IPS-18a (cell line): ENCODE measurements at regions not wholly inside any gene's neighbourhood (a gene's known extent, or its start where the extent isn't known, plus 50 kb on each side); places are given as distances from the start of the nearest gene placed in this dataset.

Experiments used
- H3K27ac ChIP-seq: one replicate; pipeline ENCODE4 v1.5.1; 2013; ENCODE audit warnings: low read length
- H3K27me3 ChIP-seq: one replicate; pipeline ENCODE4 v1.6.1; 2013; ENCODE audit warnings: mild to moderate bottlenecking, low read length; ENCODE audit not compliant: control insufficient read depth, insufficient read depth
- H3K36me3 ChIP-seq: one replicate; pipeline ENCODE4 v1.6.1; 2013; ENCODE audit warnings: low read depth, low read length; ENCODE audit not compliant: control insufficient read depth
- H3K4me1 ChIP-seq: one replicate; pipeline ENCODE4 v1.6.1; 2013; ENCODE audit warnings: low read depth, low read length; ENCODE audit not compliant: control insufficient read depth
- H3K4me3 ChIP-seq: one replicate; pipeline ENCODE4 v1.5.1; 2013; ENCODE audit warnings: low read length
- H3K9ac ChIP-seq: one replicate; pipeline ENCODE4 v1.6.1; 2013; ENCODE audit warnings: mild to moderate bottlenecking, low read length, moderate library complexity
- H3K9me3 ChIP-seq: one replicate; pipeline ENCODE4 v1.6.1; 2013; ENCODE audit warnings: low read depth, low read length; ENCODE audit not compliant: control insufficient read depth

DNA sequence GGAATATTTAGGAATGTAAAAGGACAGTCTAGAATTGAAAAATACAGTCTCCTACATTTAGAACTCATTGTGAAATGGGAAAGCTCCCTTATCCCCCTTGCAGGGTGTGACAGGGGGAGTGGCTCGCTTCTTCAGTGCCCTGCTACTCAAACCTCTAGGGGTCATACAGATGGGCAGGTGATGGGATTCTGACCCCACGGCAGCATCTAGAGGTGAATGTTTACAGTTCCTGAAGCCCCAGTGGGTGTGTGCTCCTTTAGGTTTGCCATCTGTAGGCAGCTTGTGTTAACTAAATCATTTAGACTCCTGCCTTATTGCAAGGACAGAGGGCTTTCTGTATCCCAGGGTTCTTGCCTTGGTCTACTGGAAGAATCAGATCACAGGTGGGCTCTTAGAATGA lies 271.0 kb upstream of the MPDZ start:
- Histone ChIP-seq H3K9me3 (no peaks in the 10 kb centered on the region), H3K27ac (no peak overlapping the region), H3K4me1 (peaks cover 5% of the 10 kb centered on the region), H3K4me3 (no peak overlapping the region), H3K36me3 (no peaks in the 10 kb centered on the region), H3K27me3 (no peaks in the 10 kb centered on the region), H3K9ac (no peak overlapping the region)

GRCh38 chr9:13548535-13548934 lies 269.0 kb upstream of the MPDZ start:
- H3K9me3 ChIP-seq, result no peaks in the 10 kb centered on the region
- H3K4me1 ChIP-seq, result peaks cover 5% of the 10 kb centered on the region
- no peak overlapping the region for H3K27ac ChIP-seq
- H3K9ac ChIP-seq, result no peak overlapping the region
- H3K4me3 ChIP-seq, result no peak overlapping the region
- no peaks in the 10 kb centered on the region for H3K36me3 ChIP-seq
- H3K27me3 ChIP-seq, result no peaks in the 10 kb centered on the region

DNA sequence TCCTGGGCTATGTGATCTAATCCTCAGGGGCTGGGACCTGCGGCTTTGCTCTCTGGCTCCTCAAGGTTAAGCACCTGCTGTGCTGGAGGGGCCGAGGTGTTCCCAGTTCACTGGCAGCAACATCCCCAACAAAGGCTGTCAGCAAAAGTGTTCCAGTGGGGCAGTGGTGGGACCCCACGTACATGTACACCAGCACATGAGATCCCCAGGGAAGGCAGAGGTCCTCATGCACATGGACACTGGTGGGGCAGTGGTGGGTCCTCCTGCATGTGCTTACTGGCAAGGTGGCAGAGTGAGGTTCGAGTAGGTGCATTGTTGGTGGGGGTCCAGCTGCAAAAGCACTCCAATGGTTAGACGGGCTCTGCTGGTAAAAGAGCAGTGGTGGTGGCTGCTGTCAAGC lies 255.6 kb upstream of the MPDZ start:
- H3K27me3 ChIP-seq, result no peaks in the 10 kb centered on the region
- no peaks in the 10 kb centered on the region for H3K36me3 ChIP-seq
- no peak overlapping the region for H3K9ac ChIP-seq
- no peak overlapping the region for H3K4me3 ChIP-seq
- no peaks in the 10 kb centered on the region for H3K4me1 ChIP-seq
- H3K27ac ChIP-seq, result no peak overlapping the region
- H3K9me3 ChIP-seq, result no peaks in the 10 kb centered on the region

DNA sequence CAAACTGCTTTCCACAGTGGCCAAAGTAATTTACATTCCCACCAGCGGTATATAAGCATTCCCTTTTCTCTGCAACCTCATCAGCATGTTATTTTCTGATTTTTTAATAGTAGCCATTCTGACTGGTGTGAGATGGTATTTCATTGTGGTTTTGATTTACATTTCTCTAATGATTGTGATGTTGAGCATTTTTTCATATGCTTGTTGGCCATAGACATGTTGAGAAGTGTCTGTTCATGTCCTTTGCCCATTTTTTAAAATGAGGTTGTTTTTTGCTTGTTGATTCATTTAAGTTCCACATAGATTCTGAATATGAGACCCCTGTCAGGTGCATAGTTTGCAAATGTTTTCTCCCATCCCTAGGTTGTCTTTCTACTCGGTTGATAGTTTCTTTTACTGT lies 254.5 kb upstream of the MPDZ start:
- Histone ChIP-seq H3K4me1 (no peaks in the 10 kb centered on the region), H3K4me3 (no peak overlapping the region), H3K27me3 (no peaks in the 10 kb centered on the region), H3K36me3 (no peaks in the 10 kb centered on the region), H3K9me3 (no peaks in the 10 kb centered on the region), H3K27ac (no peak overlapping the region), H3K9ac (no peak overlapping the region)

- no peaks in the 10 kb centered on the region for H3K4me1 ChIP-seq
- no peak overlapping the region for H3K27ac ChIP-seq
- H3K9me3 ChIP-seq, result no peaks in the 10 kb centered on the region
- H3K36me3 ChIP-seq, result no peaks in the 10 kb centered on the region
- no peak overlapping the region for H3K4me3 ChIP-seq
- no peaks in the 10 kb centered on the region for H3K27me3 ChIP-seq
- H3K9ac ChIP-seq, result no peak overlapping the region
Measured at GRCh38 chr9:13532407-13532806, 252.9 kb upstream of the MPDZ start.

DNA sequence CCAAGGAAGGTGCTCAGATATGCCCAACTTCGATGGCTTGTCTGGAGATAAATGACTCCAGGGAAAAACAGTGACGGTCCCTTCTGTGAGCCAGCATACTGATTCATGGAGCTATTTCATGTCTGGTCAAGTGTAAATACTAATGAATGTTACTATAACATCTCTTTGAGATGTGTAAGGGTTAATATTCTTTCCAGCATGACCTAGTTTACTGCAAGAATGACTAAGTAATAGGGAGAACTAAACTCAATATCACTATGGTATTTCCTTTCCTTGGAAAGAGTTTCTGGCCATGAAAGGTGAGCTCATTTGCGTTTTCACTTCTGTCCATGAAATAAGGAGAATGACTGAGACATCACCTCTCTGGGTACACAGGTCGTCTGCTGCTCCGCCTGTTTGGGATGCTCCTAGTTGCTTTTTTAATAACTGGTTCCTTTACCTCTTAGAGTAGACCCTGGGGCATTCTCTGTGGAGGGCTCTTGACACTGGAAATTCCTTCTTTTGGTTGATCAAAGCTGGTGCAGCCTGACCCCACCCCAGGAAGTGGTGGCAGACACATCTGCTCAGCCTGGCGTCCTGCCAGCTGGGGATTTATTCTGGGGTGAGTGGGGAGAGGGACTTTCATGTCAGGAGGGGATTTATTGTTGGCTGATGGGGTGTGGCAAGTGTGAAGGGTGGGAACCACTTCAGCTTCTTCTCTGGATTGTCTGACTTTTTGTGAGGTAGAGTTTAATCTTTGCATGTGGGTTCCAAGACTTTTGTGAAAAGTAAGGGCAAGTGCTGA lies 250.0 kb upstream of the MPDZ start:
- Histone ChIP-seq H3K9me3 (no peaks in the 10 kb centered on the region), H3K36me3 (no peaks in the 10 kb centered on the region), H3K4me1 (no peaks in the 10 kb centered on the region), H3K9ac (no peak overlapping the region), H3K27me3 (no peaks in the 10 kb centered on the region), H3K4me3 (no peak overlapping the region), H3K27ac (no peak overlapping the region)

DNA sequence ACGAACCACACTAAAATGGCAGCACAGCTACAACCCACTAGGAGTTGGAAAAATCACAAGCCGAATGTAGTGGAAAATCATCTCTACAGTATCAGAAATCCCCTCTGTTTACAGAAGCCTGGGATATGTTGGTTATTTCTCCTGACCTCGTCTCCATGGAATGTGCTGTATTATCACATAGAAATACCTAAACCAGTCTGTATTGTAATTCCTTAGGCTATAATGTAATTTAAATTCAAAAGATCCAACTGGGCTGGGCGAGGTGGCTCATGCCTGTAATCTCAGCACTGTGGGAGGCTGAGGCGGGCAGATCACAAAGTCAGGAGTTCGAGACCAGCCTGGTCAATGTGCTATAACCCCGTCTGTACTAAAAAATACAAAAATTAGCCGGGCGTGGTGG lies 244.8 kb upstream of the MPDZ start:
- Histone ChIP-seq H3K27ac (no peak overlapping the region), H3K27me3 (no peaks in the 10 kb centered on the region), H3K9ac (no peak overlapping the region), H3K36me3 (no peaks in the 10 kb centered on the region), H3K9me3 (no peaks in the 10 kb centered on the region), H3K4me1 (no peaks in the 10 kb centered on the region), H3K4me3 (no peak overlapping the region)

DNA sequence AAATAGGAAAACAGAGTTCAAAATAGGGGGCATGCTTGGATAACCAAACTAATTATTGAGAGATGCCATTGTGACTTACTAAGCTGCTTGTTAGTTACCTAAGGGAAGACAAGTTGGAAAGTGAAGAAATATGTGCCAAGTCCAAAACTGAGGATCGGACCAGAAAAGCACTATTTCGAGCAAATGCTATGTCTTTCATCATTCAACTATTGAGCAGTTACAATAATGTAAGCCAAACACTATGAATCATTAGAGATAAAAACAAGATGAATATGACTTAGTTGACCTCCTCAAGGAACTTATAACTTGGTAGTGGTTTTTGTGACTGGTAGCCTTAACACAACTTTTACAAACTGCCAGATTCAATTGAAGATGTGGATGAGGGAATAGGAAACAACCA lies 240.6 kb upstream of the MPDZ start:
- no peaks in the 10 kb centered on the region for H3K36me3 ChIP-seq

GRCh38 chr9:13513716-13514444 lies 234.4 kb upstream of the MPDZ start:
- no peak overlapping the region for H3K4me3 ChIP-seq
- H3K9ac ChIP-seq, result no peak overlapping the region
- peak overlapping the region; percentile 26 for H3K27ac ChIP-seq
- peaks cover 6% of the 10 kb centered on the region for H3K9me3 ChIP-seq
- no peaks in the 10 kb centered on the region for H3K36me3 ChIP-seq
- H3K27me3 ChIP-seq, result no peaks in the 10 kb centered on the region
- peaks cover 16% of the 10 kb centered on the region for H3K4me1 ChIP-seq

More for the DNA sequence above, 240.6 kb upstream of the MPDZ start:
- Histone ChIP-seq H3K27me3 (no peaks in the 10 kb centered on the region), H3K9ac (no peak overlapping the region), H3K9me3 (peaks cover 6% of the 10 kb centered on the region), H3K4me1 (no peaks in the 10 kb centered on the region), H3K4me3 (no peak overlapping the region), H3K27ac (no peak overlapping the region)

GRCh38 chr9:13513286-13513685 lies 233.8 kb upstream of the MPDZ start:
- Histone ChIP-seq H3K9ac (no peak overlapping the region), H3K9me3 (peaks cover 6% of the 10 kb centered on the region), H3K27me3 (no peaks in the 10 kb centered on the region), H3K27ac (no peak overlapping the region), H3K36me3 (no peaks in the 10 kb centered on the region), H3K4me1 (peaks cover 16% of the 10 kb centered on the region), H3K4me3 (no peak overlapping the region)

DNA sequence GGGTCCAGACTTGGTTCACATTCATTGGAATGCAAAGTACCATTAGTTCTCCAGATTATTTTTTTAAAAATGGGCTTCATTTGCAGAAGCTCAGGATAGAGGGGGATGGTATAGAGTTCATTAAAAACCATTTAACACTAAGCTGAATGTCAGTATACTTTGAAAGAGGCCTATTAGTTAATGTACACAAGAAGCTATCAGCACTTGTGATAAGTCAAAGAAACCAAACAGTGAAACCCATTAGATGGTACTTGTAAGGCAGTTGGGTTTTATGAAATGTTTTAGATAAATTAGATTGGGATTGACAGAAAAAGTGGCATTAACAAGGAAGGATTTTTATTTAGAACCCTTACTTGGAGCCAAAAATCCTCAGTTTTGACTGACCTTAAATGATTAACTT lies 229.2 kb upstream of the MPDZ start:
- no peak overlapping the region for H3K9ac ChIP-seq
- no peaks in the 10 kb centered on the region for H3K36me3 ChIP-seq
- H3K4me1 ChIP-seq, result peaks cover 9% of the 10 kb centered on the region
- H3K4me3 ChIP-seq, result no peak overlapping the region
- no peak overlapping the region for H3K27ac ChIP-seq
- H3K9me3 ChIP-seq, result no peaks in the 10 kb centered on the region
- no peaks in the 10 kb centered on the region for H3K27me3 ChIP-seq

DNA sequence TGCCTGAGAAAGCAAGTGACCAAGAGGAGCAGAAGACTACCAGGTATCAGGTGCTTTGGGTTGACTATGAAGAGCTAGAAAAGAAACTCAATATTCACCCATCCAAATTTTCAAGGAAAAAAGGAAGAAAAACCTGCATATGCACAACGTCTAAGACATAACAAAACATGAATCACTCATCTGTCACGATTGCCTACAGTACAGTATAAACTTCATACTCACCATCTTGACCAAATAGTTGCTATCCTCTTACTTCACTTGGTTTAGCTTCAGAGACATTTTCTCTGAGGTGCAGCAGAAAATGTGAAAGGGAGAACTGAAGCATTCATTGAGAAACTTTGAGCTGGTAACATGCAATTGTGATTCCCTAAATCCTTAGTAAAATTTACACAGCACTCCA lies 228.6 kb upstream of the MPDZ start:
- H3K4me1 ChIP-seq, result peaks cover 3% of the 10 kb centered on the region
- no peaks in the 10 kb centered on the region for H3K36me3 ChIP-seq
- no peak overlapping the region for H3K27ac ChIP-seq
- no peak overlapping the region for H3K4me3 ChIP-seq
- H3K9me3 ChIP-seq, result no peaks in the 10 kb centered on the region
- no peaks in the 10 kb centered on the region for H3K27me3 ChIP-seq
- H3K9ac ChIP-seq, result no peak overlapping the region
